Sigmoid colon (tissue), 4 donors: ENCODE measurements at regions not wholly inside any gene's neighbourhood (a gene's known extent, or its start where the extent isn't known, plus 50 kb on each side); places are given as distances from the start of the nearest gene placed in this dataset.

ENCODE experiments used
- CTCF ChIP-seq, 4 experiments: fragments of 450-650 bp in 3 of 4; fragments of 200-600 bp in 1 of 4; IDR thresholded peaks; one replicate each; pipeline ENCODE4 v1.5.1; 2016 to 2019; ENCODE audit warnings: antibody characterized with exemption in 4 of 4, mild to moderate bottlenecking in 3 of 4, moderate library complexity in 2 of 4
- EP300 ChIP-seq, 4 donors: sonication (generic); formaldehyde crosslinking; IDR thresholded peaks; one replicate each; pipeline ENCODE4 v1.6.1; 2017; ENCODE audit warnings: antibody characterized with exemption in 4 of 4
- POLR2A ChIP-seq, 2 donors: fragments of 450-650 bp; IDR thresholded peaks; one replicate each; pipeline ENCODE4 v1.6.1; 2016; ENCODE audit warnings: antibody characterized with exemption in 2 of 2, mild to moderate bottlenecking in 2 of 2, moderate library complexity in 2 of 2
- POLR2AphosphoS5 ChIP-seq, 4 donors: sonication (generic); formaldehyde crosslinking; IDR thresholded peaks; one replicate each; pipeline ENCODE4 v1.6.1; 2017; ENCODE audit warnings: antibody characterized with exemption in 4 of 4

DNA sequence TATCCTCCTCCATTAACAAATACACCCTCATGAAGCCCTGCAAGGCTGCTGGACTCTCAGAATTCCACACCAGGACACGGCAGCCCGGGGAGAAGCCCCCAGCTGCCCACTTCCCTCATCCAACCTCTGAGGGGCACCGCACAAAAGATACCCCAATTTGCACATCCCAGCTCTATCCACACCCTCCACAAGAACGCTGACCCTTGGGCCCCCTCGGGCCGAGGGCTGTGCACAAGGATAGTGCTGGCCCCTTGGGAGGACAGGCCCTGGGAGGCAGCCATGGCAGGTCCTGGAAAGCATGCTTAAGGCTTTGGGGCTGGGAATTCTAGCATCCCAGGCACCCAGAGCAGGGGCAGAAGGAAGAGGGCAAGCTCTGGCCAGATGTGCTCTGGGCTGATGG is 77.4 kb upstream of the PRNP start:
- no peak for TF ChIP-seq CTCF (IDR thresholded peaks at IDR 0.05)
- no peak for TF ChIP-seq POLR2A (IDR thresholded peaks at IDR 0.05)
- no peak for TF ChIP-seq EP300 (IDR thresholded peaks at IDR 0.05)
- TF ChIP-seq POLR2AphosphoS5 (IDR thresholded peaks at IDR 0.05), result no peak
